ENCODE measurements at regions not wholly inside any gene's neighbourhood (a gene's known extent, or its start where the extent isn't known, plus 50 kb on each side); places are given as distances from the start of the nearest gene placed in this dataset.

- SMC1A ChIA-PET (ENCODE audit: uncharacterized antibody, unreplicated experiment) = interaction anchor here (0.6 to 2.2 kb wide), 2 partner anchors 10 to 11 kb away, joined by 3 to 7 read pairs; no protein-coding TSS in a partner anchor
- Histone ChIP-seq H3K4me1 (ENCODE audit: control insufficient read depth, insufficient read depth, low read length) (no peaks in the 10 kb centered on the region), H3K79me2 (ENCODE audit: control insufficient read depth, insufficient read depth, low read length) (no peaks in the 10 kb centered on the region), H3K27me3 (replicated peaks in 1 of 2; ENCODE audit: control insufficient read depth in 2 of 2, insufficient read depth in 2 of 2, low read length in 1 of 2) (no peaks in the 10 kb centered on the region), H3K9me3 (replicated peaks; ENCODE audit: control insufficient read depth, insufficient read depth, low read length) (no peaks in the 10 kb centered on the region), H3K9ac (ENCODE audit: control insufficient read depth, insufficient read depth, low read length) (no peak overlapping the region), H3K36me3 (ENCODE audit: control insufficient read depth in 2 of 2, insufficient read depth in 2 of 2, low read length in 1 of 2) (no peaks in the 10 kb centered on the region), H4K20me1 (ENCODE audit: control insufficient read depth, insufficient read depth) (no peaks in the 10 kb centered on the region), H3K4me3 (no peak overlapping the region), H2AFZ (ENCODE audit: control insufficient read depth, low read depth, low read length) (no peak overlapping the region), H3K27ac (ENCODE audit: control insufficient read depth, insufficient read depth) (no peak overlapping the region), H3K4me2 (ENCODE audit: control insufficient read depth, insufficient read depth) (no peak overlapping the region)
- no peak for ATAC-seq
- BruUV-seq (replicated peaks) = no TSS peak
- no peak for FAIRE-seq
- DNase-seq (ENCODE audit: low read depth, low spot score) = no peak
- intact Hi-C loops (cut with micrococcal nuclease; ENCODE audit: unreplicated experiment) (no loop called here), in situ Hi-C loops (cut with MboI) (no loop called here)
- CTCF ChIA-PET = interaction anchor here (0.7 to 1.4 kb wide), 2 partner anchors 14 to 47 kb away, joined by 3 to 7 read pairs; no protein-coding TSS in a partner anchor
- RAD21 ChIA-PET (ENCODE audit: unreplicated experiment) = no interaction called here
- TF ChIP-seq E2F8 (IDR thresholded peaks at IDR 0.05; ENCODE audit: low read depth, partially characterized antibody) = no peak
- no peak for TF ChIP-seq IKZF2 (IDR thresholded peaks at IDR 0.05)
- no peak for TF ChIP-seq BMI1 (IDR thresholded peaks at IDR 0.05; ENCODE audit: borderline replicate concordance)
- no peak for TF ChIP-seq JUNB (IDR thresholded peaks at IDR 0.05)
- TF ChIP-seq, protein P1, sequence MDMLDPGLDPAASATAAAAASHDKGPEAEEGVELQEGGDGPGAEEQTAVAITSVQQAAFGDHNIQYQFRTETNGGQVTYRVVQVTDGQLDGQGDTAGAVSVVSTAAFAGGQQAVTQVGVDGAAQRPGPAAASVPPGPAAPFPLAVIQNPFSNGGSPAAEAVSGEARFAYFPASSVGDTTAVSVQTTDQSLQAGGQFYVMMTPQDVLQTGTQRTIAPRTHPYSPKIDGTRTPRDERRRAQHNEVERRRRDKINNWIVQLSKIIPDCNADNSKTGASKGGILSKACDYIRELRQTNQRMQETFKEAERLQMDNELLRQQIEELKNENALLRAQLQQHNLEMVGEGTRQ (IDR thresholded peaks at IDR 0.05; ENCODE audit: borderline replicate concordance, low read depth, low read length) = no peak
- no peak for TF ChIP-seq RELA (IDR thresholded peaks at IDR 0.05; ENCODE audit: borderline replicate concordance, partially characterized antibody)
- no peak for TF ChIP-seq CBFB (IDR thresholded peaks at IDR 0.05; ENCODE audit: low read depth)
- no peak for TF ChIP-seq IRF4 (IDR thresholded peaks at IDR 0.05; ENCODE audit: low read depth, low read length)
- TF ChIP-seq, protein P2, sequence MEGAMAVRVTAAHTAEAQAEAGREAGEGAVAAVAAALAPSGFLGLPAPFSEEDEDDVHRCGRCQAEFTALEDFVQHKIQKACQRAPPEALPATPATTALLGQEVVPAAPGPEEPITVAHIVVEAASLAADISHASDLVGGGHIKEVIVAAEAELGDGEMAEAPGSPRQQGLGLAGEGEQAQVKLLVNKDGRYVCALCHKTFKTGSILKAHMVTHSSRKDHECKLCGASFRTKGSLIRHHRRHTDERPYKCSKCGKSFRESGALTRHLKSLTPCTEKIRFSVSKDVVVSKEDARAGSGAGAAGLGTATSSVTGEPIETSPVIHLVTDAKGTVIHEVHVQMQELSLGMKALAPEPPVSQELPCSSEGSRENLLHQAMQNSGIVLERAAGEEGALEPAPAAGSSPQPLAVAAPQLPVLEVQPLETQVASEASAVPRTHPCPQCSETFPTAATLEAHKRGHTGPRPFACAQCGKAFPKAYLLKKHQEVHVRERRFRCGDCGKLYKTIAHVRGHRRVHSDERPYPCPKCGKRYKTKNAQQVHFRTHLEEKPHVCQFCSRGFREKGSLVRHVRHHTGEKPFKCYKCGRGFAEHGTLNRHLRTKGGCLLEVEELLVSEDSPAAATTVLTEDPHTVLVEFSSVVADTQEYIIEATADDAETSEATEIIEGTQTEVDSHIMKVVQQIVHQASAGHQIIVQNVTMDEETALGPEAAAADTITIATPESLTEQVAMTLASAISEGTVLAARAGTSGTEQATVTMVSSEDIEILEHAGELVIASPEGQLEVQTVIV (IDR thresholded peaks at IDR 0.05; ENCODE audit: borderline replicate concordance, partially characterized antibody) = no peak
- no peak for TF ChIP-seq ZZZ3 (IDR thresholded peaks at IDR 0.05; ENCODE audit: control insufficient read depth, insufficient read length, low read depth)
- POLR2A ChIA-PET = no interaction called here
- WGBS (ENCODE audit: insufficient coverage, insufficient replicate concordance, low lambda C conversion rate, missing lambda C conversion rate) = 0% methylated on average over 2 of the region's 2 CpGs
These were observed 208.4 kb downstream of the GASK1B start for GRCh38 chr4:157964463-157964862.
